Activated T-helper 1 cell treated with anti-CD3 and anti-CD28 coated beads, Interleukin-12 subunit alpha, Interleukin-12 subunit beta, Interleukin-2, Interleukin-4 antibody, amounts not matched to agents 30 ng/mL and 10 ng/mL and 1 ng/mL, durations not matched to agents 14 hours and 24 hours and 36 hours (primary cell): ENCODE measurements at regions not wholly inside any gene's neighbourhood (a gene's known extent, or its start where the extent isn't known, plus 50 kb on each side); places are given as distances from the start of the nearest gene placed in this dataset.

Experiments used
- DNase-seq: peaks from one replicate; pipeline ENCODE4 v3.0.0; 2021; ENCODE audit warnings: low spot score
- H3K27ac Mint-ChIP-seq: one replicate; pipeline ENCODE4 v1.8.0; 2021; ENCODE audit warnings: mild to moderate bottlenecking, mixed read lengths
- H3K27me3 Mint-ChIP-seq: one replicate; pipeline ENCODE4 v1.8.0; 2022; ENCODE audit warnings: mild to moderate bottlenecking, moderate library complexity, mixed read lengths; ENCODE audit not compliant: insufficient read depth
- H3K36me3 Mint-ChIP-seq: one replicate; pipeline ENCODE4 v1.8.0; 2021; ENCODE audit warnings: low read depth, mixed read lengths
- H3K4me1 Mint-ChIP-seq: one replicate; pipeline ENCODE4 v1.8.0; 2021; ENCODE audit warnings: low read depth, mixed read lengths
- H3K4me3 Mint-ChIP-seq: one replicate; pipeline ENCODE4 v1.8.0; 2021; ENCODE audit warnings: mild to moderate bottlenecking, moderate library complexity, mixed read lengths
- H3K9me3 Mint-ChIP-seq: one replicate; pipeline ENCODE4 v1.8.0; 2021; ENCODE audit warnings: mixed read lengths
- intact Hi-C: fragments of 100-400 bp; cut with micrococcal nuclease; formaldehyde crosslinking; loops from one replicate; pipeline ENCODE4 v1.15.1; 2024

- no peak for DNase-seq
- Mint-ChIP-seq H3K4me1 (no peaks in the 10 kb centered on the region), H3K4me3 (no peak overlapping the region), H3K27me3 (peaks cover 11% of the 10 kb centered on the region), H3K9me3 (no peaks in the 10 kb centered on the region), H3K36me3 (no peaks in the 10 kb centered on the region), H3K27ac (no peak overlapping the region)
- intact Hi-C loops: no loop called here
Measured at GRCh38 chr5:112626715-112627114, 111.0 kb upstream of the APC start.

GRCh38 chr5:112628214-112628980 is 109.3 kb upstream of the APC start:
- Mint-ChIP-seq H3K36me3 (no peaks in the 10 kb centered on the region), H3K27ac (no peak overlapping the region), H3K9me3 (no peaks in the 10 kb centered on the region), H3K27me3 (peaks cover 8% of the 10 kb centered on the region), H3K4me1 (no peaks in the 10 kb centered on the region), H3K4me3 (no peak overlapping the region)
- DNase-seq: no peak
- intact Hi-C loops: no loop called here

- H3K27ac Mint-ChIP-seq: no peak overlapping the region
- H3K4me3 Mint-ChIP-seq: no peak overlapping the region
- no peaks in the 10 kb centered on the region for H3K9me3 Mint-ChIP-seq
- H3K36me3 Mint-ChIP-seq: no peaks in the 10 kb centered on the region
- H3K27me3 Mint-ChIP-seq: peaks cover 6% of the 10 kb centered on the region
- DNase-seq: no peak
- intact Hi-C loops: no loop called here
- no peaks in the 10 kb centered on the region for H3K4me1 Mint-ChIP-seq
Measured at GRCh38 chr5:112630246-112631009, 107.3 kb upstream of the APC start.

- Mint-ChIP-seq H3K9me3 (no peaks in the 10 kb centered on the region), H3K27me3 (peaks cover 2% of the 10 kb centered on the region), H3K27ac (no peak overlapping the region), H3K36me3 (no peaks in the 10 kb centered on the region), H3K4me1 (no peaks in the 10 kb centered on the region), H3K4me3 (no peak overlapping the region)
- DNase-seq: no peak
- intact Hi-C loops: no loop called here
Measured at GRCh38 chr5:112634166-112634565, 103.5 kb upstream of the APC start.

- no peaks in the 10 kb centered on the region for H3K9me3 Mint-ChIP-seq
- no peaks in the 10 kb centered on the region for H3K36me3 Mint-ChIP-seq
- no peak overlapping the region for H3K4me3 Mint-ChIP-seq
- intact Hi-C loops: no loop called here
- DNase-seq: no peak
- no peaks in the 10 kb centered on the region for H3K4me1 Mint-ChIP-seq
- H3K27me3 Mint-ChIP-seq: peaks cover 5% of the 10 kb centered on the region
- no peak overlapping the region for H3K27ac Mint-ChIP-seq
Measured at GRCh38 chr5:112634796-112635195, 102.9 kb upstream of the APC start.

- no peaks in the 10 kb centered on the region for H3K4me1 Mint-ChIP-seq
- no peaks in the 10 kb centered on the region for H3K9me3 Mint-ChIP-seq
- peaks cover 5% of the 10 kb centered on the region for H3K27me3 Mint-ChIP-seq
- no peaks in the 10 kb centered on the region for H3K36me3 Mint-ChIP-seq
- no peak for DNase-seq
- no peak overlapping the region for H3K4me3 Mint-ChIP-seq
- intact Hi-C loops: no loop called here
- H3K27ac Mint-ChIP-seq: no peak overlapping the region
Measured at GRCh38 chr5:112635276-112635675, 102.4 kb upstream of the APC start.

GRCh38 chr5:112635771-112636731 is 101.6 kb upstream of the APC start:
- Mint-ChIP-seq H3K36me3 (no peaks in the 10 kb centered on the region), H3K9me3 (no peaks in the 10 kb centered on the region), H3K27me3 (peaks cover 7% of the 10 kb centered on the region), H3K27ac (no peak overlapping the region), H3K4me1 (no peaks in the 10 kb centered on the region), H3K4me3 (no peak overlapping the region)
- intact Hi-C loops: no loop called here
- DNase-seq: no peak

- intact Hi-C loops: no loop called here
Measured at GRCh38 chr5:112636751-112637150, 100.9 kb upstream of the APC start.

GRCh38 chr5:112637343-112637742 is 100.3 kb upstream of the APC start:
- no peak for DNase-seq
- Mint-ChIP-seq H3K9me3 (no peaks in the 10 kb centered on the region), H3K27me3 (peaks cover 10% of the 10 kb centered on the region), H3K4me3 (no peak overlapping the region), H3K4me1 (no peaks in the 10 kb centered on the region), H3K27ac (no peak overlapping the region), H3K36me3 (no peaks in the 10 kb centered on the region)
- intact Hi-C loops: no loop called here

More at GRCh38 chr5:112636751-112637150, 100.9 kb upstream of the APC start:
- H3K27ac Mint-ChIP-seq: no peak overlapping the region
- no peak overlapping the region for H3K4me3 Mint-ChIP-seq
- H3K4me1 Mint-ChIP-seq: no peaks in the 10 kb centered on the region
- H3K9me3 Mint-ChIP-seq: no peaks in the 10 kb centered on the region
- H3K27me3 Mint-ChIP-seq: peaks cover 10% of the 10 kb centered on the region
- DNase-seq: no peak
- H3K36me3 Mint-ChIP-seq: no peaks in the 10 kb centered on the region

GRCh38 chr5:112640546-112640945 is 97.1 kb upstream of the APC start:
- no peak for DNase-seq
- Mint-ChIP-seq H3K27me3 (peaks cover 8% of the 10 kb centered on the region), H3K36me3 (no peaks in the 10 kb centered on the region), H3K4me3 (no peak overlapping the region), H3K4me1 (no peaks in the 10 kb centered on the region), H3K27ac (no peak overlapping the region), H3K9me3 (no peaks in the 10 kb centered on the region)
- intact Hi-C loops: no loop called here

GRCh38 chr5:112641515-112642110 is 96.1 kb upstream of the APC start:
- intact Hi-C loops: no loop called here
- Mint-ChIP-seq H3K27ac (no peak overlapping the region), H3K4me3 (no peak overlapping the region), H3K4me1 (no peaks in the 10 kb centered on the region), H3K27me3 (peaks cover 8% of the 10 kb centered on the region), H3K36me3 (no peaks in the 10 kb centered on the region), H3K9me3 (no peaks in the 10 kb centered on the region)
- DNase-seq: no peak

- H3K27ac Mint-ChIP-seq: no peak overlapping the region
Measured at GRCh38 chr5:112642885-112643284, 94.8 kb upstream of the APC start.

More at GRCh38 chr5:112642885-112643284, 94.8 kb upstream of the APC start:
- Mint-ChIP-seq H3K4me3 (no peak overlapping the region), H3K9me3 (no peaks in the 10 kb centered on the region), H3K4me1 (no peaks in the 10 kb centered on the region), H3K27me3 (peaks cover 8% of the 10 kb centered on the region), H3K36me3 (no peaks in the 10 kb centered on the region)
- intact Hi-C loops: no loop called here
- DNase-seq: no peak
